SU-DHL-6 (cell line): ENCODE measurements at regions not wholly inside any gene's neighbourhood (a gene's known extent, or its start where the extent isn't known, plus 50 kb on each side); places are given as distances from the start of the nearest gene placed in this dataset.

Source experiments
- H2AFZ ChIP-seq: fragments of 200-600 bp; sonication (generic); 2 replicates; pipeline ENCODE4 v1.6.1; 2014; ENCODE audit warnings: low read depth, mild to moderate bottlenecking, moderate library complexity, mixed read lengths, antibody characterized with exemption, low read length; ENCODE audit not compliant: severe bottlenecking
- H3F3A ChIP-seq: fragments of 200-600 bp; shearing (Covaris generic); 2 replicates; pipeline ENCODE4 v1.6.0; 2016; ENCODE audit warnings: antibody characterized with exemption, mild to moderate bottlenecking; ENCODE audit not compliant: insufficient read depth
- H3K27ac ChIP-seq: fragments of 200-600 bp; sonication (generic); 2 replicates; pipeline ENCODE4 v1.5.1; 2016; ENCODE audit warnings: low read depth, mild to moderate bottlenecking, low read length, moderate library complexity, mixed read lengths
- H3K27me3 ChIP-seq: fragments of 200-600 bp; sonication (generic), shearing (Covaris generic); 2 replicates; pipeline ENCODE4 v1.6.0; 2014; ENCODE audit warnings: mild to moderate bottlenecking, low read length
- H3K36me3 ChIP-seq: fragments of 200-600 bp; sonication (generic); 2 replicates; pipeline ENCODE4 v1.6.1; 2014; ENCODE audit warnings: mild to moderate bottlenecking, low read length, mixed read lengths
- H3K4me2 ChIP-seq: fragments of 300-600, 200-600 bp; shearing (Covaris generic), sonication (generic); 2 replicates; pipeline ENCODE4 v1.6.0; 2014; ENCODE audit warnings: low read length, low read depth, mild to moderate bottlenecking; ENCODE audit not compliant: poor library complexity, severe bottlenecking
- H3K4me3 ChIP-seq: fragments of 200-600 bp; sonication (generic); 2 replicates; pipeline ENCODE4 v1.5.1; 2014; ENCODE audit warnings: antibody characterized with exemption, low read length, mild to moderate bottlenecking, mixed read lengths; ENCODE audit not compliant: insufficient read depth, poor library complexity, severe bottlenecking
- H3K79me2 ChIP-seq: fragments of 200-600 bp; sonication (generic); 2 replicates; pipeline ENCODE4 v1.6.1; 2014; ENCODE audit warnings: mild to moderate bottlenecking, low read length, moderate library complexity; ENCODE audit not compliant: insufficient read depth
- H3K9ac ChIP-seq: fragments of 200-600 bp; sonication (generic); 2 replicates; pipeline ENCODE4 v1.7.0; 2014; ENCODE audit warnings: mild to moderate bottlenecking, low read length
- H3K9me2 ChIP-seq: fragments of 200-600 bp; sonication (generic); replicated peaks from 2 replicates; pipeline ENCODE4 v1.6.1; 2014; ENCODE audit warnings: low read length; ENCODE audit not compliant: insufficient read depth
- H3K9me3 ChIP-seq: fragments of 200-600 bp; sonication (generic); 2 replicates; pipeline ENCODE4 v1.6.1; 2014; ENCODE audit warnings: low read length, mixed read lengths; ENCODE audit not compliant: insufficient read depth
- H4K20me1 ChIP-seq: fragments of 200-600 bp; sonication (generic); 2 replicates; pipeline ENCODE4 v1.6.1; 2014; ENCODE audit warnings: low read depth, mild to moderate bottlenecking, antibody characterized with exemption, low read length, moderate library complexity, mixed read lengths
- CTCF ChIP-seq: fragments of 200-600 bp; sonication (generic); IDR thresholded peaks from one replicate; pipeline ENCODE4 v1.5.1; 2017; ENCODE audit warnings: antibody characterized with exemption, mild to moderate bottlenecking, low read length, moderate library complexity; ENCODE audit not compliant: insufficient read depth, poor library complexity, severe bottlenecking
- EZH2phosphoT487 ChIP-seq: fragments of 200-600 bp; sonication (generic), shearing (Covaris generic); conservative IDR thresholded peaks from 2 replicates; pipeline ENCODE4 v1.6.1; 2018; ENCODE audit warnings: mild to moderate bottlenecking, antibody characterized with exemption, low read length, moderate library complexity, mixed read lengths

- H4K20me1 ChIP-seq, result no peaks in the 10 kb centered on the region
- H3K9ac ChIP-seq, result no peak overlapping the region
- no peaks in the 10 kb centered on the region for H3K9me3 ChIP-seq
- no peak overlapping the region for H3K27ac ChIP-seq
- H3K4me2 ChIP-seq, result no peak overlapping the region
- no peaks in the 10 kb centered on the region for H3K9me2 ChIP-seq
- H3K79me2 ChIP-seq, result no peaks in the 10 kb centered on the region
- no peaks in the 10 kb centered on the region for H3K36me3 ChIP-seq
- H3K27me3 ChIP-seq, result no peaks in the 10 kb centered on the region
- H2AFZ ChIP-seq, result no peak overlapping the region
- no peaks in the 10 kb centered on the region for H3F3A ChIP-seq
- TF ChIP-seq EZH2phosphoT487 (no peak), CTCF (no peak)
- no peak overlapping the region for H3K4me3 ChIP-seq
Measured at GRCh38 chr21:15660423-15660804, 69.4 kb upstream of the USP25 start.

- Histone ChIP-seq H3K9me2 (no peaks in the 10 kb centered on the region), H3K79me2 (no peaks in the 10 kb centered on the region), H3K36me3 (no peaks in the 10 kb centered on the region), H3K4me3 (no peak overlapping the region), H4K20me1 (no peaks in the 10 kb centered on the region), H3K27ac (no peak overlapping the region), H2AFZ (no peak overlapping the region), H3K4me2 (no peak overlapping the region), H3F3A (no peaks in the 10 kb centered on the region), H3K27me3 (no peaks in the 10 kb centered on the region), H3K9ac (no peak overlapping the region), H3K9me3 (no peaks in the 10 kb centered on the region)
- TF ChIP-seq EZH2phosphoT487 (no peak), CTCF (no peak)
Measured at GRCh38 chr21:15667010-15667409, 62.8 kb upstream of the USP25 start.

GRCh38 chr21:15667819-15668218, 62.0 kb upstream of the USP25 start:
- H3K4me2 ChIP-seq, result no peak overlapping the region
- H3K4me3 ChIP-seq, result no peak overlapping the region

More at GRCh38 chr21:15667819-15668218, 62.0 kb upstream of the USP25 start:
- Histone ChIP-seq H3K9ac (no peak overlapping the region), H3K9me3 (no peaks in the 10 kb centered on the region), H2AFZ (no peak overlapping the region), H3K79me2 (no peaks in the 10 kb centered on the region), H4K20me1 (no peaks in the 10 kb centered on the region), H3K27me3 (no peaks in the 10 kb centered on the region), H3F3A (no peaks in the 10 kb centered on the region), H3K9me2 (no peaks in the 10 kb centered on the region), H3K36me3 (no peaks in the 10 kb centered on the region), H3K27ac (no peak overlapping the region)
- TF ChIP-seq EZH2phosphoT487 (no peak), CTCF (no peak)
